NCI-H2171 (cell line): ENCODE measurements at regions not wholly inside any gene's neighbourhood (a gene's known extent, or its start where the extent isn't known, plus 50 kb on each side); places are given as distances from the start of the nearest gene placed in this dataset.
"Not testable (repeated sequence)": the region's sequence is repeated elsewhere in the genome, so short reads cannot be mapped to it uniquely, and the experiment has no call there.

Experiments
- DNase-seq: peaks from one replicate; lab custom pipeline; 2025; lab: John Stamatoyannopoulos, UW

- no peak for DNase-seq
Observed at GRCh38 chr6:135655055-135655454, 157.5 kb upstream of the AHI1 start.

DNA sequence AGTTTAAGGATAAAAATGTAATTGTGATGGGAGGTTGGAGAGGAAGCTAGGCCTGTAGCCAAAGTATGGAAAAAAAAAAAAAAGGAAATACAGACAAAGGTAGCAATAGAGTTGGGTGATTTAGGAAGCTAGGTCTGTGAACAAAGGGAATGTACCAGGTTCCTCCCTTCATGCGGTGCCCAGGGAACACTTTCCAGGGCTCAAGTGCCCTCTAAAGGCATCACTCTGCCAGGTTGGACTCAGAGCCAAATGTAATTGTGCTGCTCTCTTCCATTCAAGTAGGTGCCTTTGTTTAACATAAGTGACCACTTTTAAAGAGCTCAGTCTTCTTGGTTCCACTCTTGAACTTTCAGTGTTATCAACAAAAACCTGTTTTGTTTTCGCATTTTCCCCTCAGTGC is 159.7 kb upstream of the AHI1 start:
- DNase-seq: no peak

- no peak for DNase-seq
Observed at GRCh38 chr6:135658481-135658880, 160.9 kb upstream of the AHI1 start.

DNA sequence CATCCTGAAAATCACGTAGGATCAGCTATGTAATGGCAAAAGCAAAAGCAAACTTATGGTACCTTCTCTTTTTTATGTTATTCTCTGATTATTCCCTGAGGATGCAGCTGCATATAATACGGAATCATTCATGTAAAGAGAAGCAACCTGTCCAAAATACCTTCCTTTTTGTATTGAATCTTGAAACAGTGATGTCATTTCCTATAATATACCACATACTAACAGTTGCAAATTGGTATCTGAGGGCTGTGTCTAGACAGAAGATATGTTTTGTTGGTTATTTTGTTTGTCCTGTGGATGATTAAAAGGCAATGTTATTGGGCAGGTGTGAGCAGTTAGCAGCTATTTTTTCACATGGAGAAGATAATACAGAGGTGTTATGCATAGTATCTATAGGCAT is 161.4 kb upstream of the AHI1 start:
- DNase-seq: no peak

DNA sequence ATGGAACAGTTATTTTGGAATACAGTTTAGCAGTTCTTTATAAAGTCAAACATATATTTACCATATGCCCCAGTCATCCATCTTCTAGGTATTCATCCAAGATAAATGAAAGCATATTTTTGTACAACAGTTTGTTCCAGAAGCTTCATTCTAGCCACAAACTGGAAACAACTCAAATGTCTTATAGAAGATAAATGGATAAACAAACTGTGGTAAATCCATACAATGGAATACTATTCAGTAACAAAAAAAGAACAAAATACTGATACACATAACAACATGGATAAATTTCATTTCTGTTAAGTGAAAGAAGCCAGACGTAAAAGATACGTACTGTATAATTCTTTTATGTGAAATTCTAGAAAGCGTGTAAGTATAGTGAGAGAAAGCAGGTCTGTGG is 167.0 kb upstream of the AHI1 start:
- DNase-seq: no peak

- no peak for DNase-seq
Observed at GRCh38 chr6:135665935-135666334, 168.4 kb upstream of the AHI1 start.

GRCh38 chr6:135667691-135668455 is 170.3 kb upstream of the AHI1 start:
- no peak for DNase-seq

- DNase-seq: no peak
Observed at GRCh38 chr6:135672256-135672655, 174.7 kb upstream of the AHI1 start.

DNA sequence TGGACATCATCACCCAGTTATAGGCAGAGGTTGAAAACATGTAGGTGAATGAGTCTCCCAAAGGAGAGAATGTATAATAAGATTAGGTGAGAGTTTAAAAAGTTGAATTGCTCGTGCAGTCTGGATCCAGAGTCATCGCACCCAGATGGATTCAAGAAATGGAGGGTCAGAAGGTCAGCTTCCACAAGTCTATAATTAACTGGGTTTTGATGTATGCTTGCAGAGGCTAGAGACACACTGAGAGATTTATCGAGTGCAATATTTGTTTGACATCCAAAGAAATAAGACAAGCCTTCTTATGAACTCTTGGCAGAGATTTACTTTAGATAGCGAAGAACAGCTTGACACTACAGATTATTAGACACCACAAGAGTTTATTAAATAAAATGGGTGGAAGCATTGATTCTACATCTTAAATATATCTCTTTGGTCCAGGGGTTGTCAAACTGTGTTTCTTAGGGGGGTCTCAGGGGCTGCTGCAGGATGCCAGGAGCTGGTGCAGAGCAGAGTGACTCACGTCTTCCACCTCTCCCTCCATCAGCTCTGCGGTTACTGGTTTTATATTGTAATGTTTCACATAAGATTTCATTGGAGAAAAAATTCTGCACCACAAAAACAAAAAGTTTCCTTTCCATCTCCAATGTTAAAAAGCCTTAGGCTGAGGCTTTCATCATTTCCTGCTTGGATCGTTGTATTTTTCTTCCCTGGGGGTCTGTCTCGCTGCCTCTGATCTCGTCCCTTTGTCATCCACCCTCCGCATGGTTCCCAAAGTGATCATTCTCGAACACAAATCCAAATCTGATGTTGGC is 176.2 kb upstream of the AHI1 start:
- no peak for DNase-seq

DNA sequence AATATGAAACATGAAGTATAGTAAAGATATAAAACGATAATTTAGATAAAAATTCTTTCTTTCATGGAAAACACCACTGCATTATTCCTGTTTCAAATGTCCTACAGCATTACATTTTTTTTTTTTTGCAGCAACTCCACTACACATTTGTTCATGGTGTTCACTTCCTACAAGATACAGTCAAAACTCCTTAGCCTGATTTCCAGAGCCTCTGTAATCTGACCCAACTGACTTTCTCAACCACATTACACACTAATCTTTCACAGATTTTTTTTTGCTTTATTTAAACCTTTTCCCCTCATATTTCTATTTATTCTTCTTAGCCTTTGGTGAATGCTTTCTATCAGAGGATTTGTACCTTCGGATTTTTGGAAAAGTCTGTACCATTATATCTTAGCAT is 176.5 kb upstream of the PDE7B start:
- no peak for DNase-seq

DNA sequence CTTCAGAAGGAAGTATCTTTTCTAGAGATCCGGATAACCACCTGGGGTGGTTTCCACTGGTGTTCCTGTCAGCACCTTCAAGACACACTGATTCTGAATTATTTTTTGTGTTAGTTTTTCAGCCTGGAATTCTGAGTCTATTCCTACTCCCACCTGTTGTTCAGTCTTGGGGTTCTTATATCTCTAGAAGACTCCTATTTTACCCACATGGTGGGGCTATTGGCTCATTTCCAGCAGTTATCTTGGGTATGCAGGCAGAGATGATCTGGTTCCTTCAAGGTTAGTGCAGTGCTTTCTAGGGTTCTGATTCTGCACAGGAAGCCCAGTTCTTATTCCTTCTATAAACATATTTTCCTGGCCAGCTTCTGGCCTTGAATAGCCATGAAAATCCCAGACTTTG is 175.6 kb upstream of the PDE7B start:
- DNase-seq: no peak

GRCh38 chr6:135680964-135681913 is 170.3 kb upstream of the PDE7B start:
- no peak for DNase-seq

DNA sequence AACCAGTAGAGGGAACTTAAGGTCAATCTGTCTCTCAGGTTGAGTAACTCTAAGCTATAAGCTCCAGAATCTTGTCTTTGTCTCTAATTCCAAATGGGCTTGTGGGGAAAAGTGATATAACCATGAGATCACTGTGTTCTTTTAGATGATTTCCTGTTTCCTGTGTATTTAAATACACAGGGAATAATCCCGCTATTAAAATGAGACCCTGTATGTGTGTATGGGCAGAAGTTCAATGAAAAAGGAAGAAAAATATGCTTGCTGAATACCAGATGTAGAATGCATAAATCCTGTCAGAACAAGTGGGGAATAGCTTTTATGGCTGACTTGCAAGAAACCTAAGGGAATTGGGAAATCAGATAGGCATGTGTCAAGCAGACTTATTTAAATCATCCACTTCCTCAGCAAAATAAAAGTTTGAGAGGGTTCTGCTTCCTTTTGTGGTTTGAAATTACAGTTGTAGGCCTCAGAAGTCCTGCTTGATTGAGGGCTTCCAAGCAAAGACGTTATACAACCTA is 164.7 kb upstream of the PDE7B start:
- no peak for DNase-seq

- DNase-seq: not testable (repeated sequence)
Observed at GRCh38 chr6:135688476-135688875, 163.0 kb upstream of the PDE7B start.

GRCh38 chr6:135692426-135692825 is 159.1 kb upstream of the PDE7B start:
- DNase-seq: no peak

DNA sequence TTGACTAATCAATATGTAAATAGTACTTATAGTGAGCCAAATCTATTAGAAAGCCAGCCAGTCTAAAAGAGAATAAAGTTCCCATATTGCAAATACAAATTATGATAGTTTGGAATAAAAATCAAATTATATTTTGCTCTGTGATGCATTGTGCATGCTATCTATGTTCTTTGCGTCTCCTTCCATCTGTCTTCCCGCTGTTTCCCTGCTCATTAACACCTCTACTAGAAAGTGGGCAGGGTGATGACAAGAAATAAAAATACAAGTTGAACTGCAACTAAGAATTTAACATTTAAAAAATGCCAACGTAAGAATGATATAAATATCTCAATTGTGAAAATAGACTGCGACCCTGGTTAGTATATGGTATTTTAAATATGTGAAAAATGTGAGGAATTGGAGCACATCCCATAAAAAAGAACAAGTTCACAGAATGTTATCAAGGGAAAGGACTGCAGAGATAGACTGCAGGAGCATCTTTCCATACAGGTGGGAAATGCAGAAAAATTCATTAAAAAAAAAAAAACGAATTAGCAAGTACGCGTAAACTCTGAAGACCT is 157.6 kb upstream of the PDE7B start:
- DNase-seq: no peak

GRCh38 chr6:135699705-135700104 is 151.8 kb upstream of the PDE7B start:
- DNase-seq: no peak

DNA sequence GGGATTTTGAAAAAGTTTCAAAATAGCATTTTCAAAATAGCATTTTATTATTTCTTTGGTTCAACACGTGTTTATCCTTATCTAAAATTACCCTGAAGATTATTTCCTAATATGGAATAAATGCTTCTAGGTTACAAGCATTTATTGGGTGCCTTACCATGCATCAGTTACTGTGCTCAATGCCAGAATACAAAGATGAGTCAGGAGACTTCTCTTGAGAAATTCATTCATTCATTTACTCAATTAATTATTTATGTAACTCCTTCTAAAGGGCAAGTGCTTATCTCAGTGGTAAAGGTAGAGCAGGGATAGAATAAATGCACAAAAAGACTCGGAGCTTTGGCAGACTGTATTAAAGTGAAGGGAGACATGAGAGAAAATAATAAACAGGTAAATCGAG is 150.1 kb upstream of the PDE7B start:
- no peak for DNase-seq

DNA sequence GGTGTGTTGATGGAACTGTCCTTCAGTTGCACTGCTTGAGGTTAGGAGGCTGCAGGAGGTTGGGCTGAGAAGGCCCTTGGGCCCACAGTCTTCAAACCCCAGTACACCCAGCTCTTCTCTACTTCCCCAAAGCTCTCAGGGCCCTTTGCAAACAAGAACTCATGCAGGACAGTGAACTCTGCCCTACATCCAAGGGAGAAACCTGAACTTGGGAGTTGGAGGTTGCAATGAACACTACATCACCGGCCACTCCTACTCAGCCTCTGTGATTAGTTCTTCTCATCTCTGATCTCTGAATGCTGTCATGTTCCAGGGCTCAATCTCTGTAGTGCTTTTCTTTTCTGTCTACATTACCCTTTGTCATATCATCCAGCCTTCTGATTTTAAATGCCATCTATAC is 148.5 kb upstream of the PDE7B start:
- no peak for DNase-seq

GRCh38 chr6:135703621-135704020 is 147.9 kb upstream of the PDE7B start:
- DNase-seq: no peak

DNA sequence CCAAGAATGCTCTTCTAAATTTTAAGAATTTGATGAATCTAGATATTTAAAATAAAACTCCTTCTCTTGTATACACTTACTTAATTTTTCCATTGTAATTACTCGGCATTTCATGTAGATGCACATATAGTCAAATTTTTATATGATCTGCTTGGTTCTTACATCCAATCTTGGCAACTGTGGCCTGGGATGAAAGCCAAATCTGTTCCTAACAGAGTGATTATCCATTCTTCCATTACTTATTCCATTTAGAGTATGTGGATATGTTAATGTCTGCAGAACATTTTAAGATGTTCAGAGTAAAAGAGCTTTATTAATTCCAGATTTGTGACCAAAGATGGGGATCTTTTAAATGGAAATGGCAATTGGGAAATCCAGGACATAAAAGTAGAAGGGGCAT is 144.1 kb upstream of the PDE7B start:
- no peak for DNase-seq

DNA sequence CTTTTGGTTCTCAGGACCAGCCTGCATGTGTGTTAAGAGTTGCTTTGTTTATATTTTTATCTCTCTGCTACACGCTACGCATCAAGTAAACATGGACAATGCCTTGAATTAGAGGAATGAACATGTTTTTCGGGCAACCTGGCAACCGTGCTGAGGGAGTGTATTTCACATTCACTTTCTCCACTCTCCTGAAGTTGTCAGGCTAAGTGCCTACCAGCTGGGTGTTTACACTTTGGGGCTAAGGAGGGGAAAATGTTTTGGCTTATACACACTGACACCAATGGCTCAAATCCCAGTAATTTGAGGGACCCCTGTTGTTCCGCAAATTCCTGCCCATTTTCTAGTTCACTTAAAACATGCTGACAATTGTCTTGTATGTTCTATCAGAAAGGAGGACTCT is 141.5 kb upstream of the PDE7B start:
- no peak for DNase-seq
